ENCODE measurements at regions not wholly inside any gene's neighbourhood (a gene's known extent, or its start where the extent isn't known, plus 50 kb on each side); places are given as distances from the start of the nearest gene placed in this dataset.

DNA sequence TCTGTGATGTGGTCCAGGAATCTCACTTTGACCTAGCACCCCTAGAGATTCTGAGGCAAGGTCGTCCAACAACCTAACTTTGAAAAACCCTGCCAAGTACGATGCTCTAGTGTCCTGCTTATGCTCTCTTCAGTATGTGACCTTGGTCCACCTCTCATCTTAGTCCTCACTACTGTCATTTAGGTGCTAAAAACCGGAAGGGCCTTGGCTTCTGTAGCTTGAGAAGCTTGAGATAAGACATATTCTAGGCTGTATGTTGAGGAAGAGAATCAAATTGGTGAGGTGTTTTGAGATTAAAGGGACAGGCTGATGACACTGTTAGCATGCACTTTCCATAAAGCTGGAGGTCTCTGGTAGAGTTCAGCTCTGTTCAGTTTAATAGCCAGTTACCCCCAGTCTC is 57.0 kb upstream of the MTPN start:
- intact Hi-C loops (cut with DNase I; ENCODE audit: low total_unique reads), result no loop called here
- Histone ChIP-seq H3K27me3 (replicated peaks in 1 of 7) (no peaks in the 10 kb centered on the region), H3K9me3 (no peaks in the 10 kb centered on the region), H3K36me3 (no peaks in the 10 kb centered on the region), H3K27ac (peak overlapping the region in 5 of 8 donors; percentile 72 to 78 (median 74)), H3K4me1 (no peaks in the 10 kb centered on the region), H3K4me3 (no peak overlapping the region)
- TF ChIP-seq POLR2A (IDR thresholded peaks at IDR 0.05) (no peak), POLR2AphosphoS5 (IDR thresholded peaks at IDR 0.05) (no peak)
- TF ChIP-seq, protein P1, sequence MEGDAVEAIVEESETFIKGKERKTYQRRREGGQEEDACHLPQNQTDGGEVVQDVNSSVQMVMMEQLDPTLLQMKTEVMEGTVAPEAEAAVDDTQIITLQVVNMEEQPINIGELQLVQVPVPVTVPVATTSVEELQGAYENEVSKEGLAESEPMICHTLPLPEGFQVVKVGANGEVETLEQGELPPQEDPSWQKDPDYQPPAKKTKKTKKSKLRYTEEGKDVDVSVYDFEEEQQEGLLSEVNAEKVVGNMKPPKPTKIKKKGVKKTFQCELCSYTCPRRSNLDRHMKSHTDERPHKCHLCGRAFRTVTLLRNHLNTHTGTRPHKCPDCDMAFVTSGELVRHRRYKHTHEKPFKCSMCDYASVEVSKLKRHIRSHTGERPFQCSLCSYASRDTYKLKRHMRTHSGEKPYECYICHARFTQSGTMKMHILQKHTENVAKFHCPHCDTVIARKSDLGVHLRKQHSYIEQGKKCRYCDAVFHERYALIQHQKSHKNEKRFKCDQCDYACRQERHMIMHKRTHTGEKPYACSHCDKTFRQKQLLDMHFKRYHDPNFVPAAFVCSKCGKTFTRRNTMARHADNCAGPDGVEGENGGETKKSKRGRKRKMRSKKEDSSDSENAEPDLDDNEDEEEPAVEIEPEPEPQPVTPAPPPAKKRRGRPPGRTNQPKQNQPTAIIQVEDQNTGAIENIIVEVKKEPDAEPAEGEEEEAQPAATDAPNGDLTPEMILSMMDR (IDR thresholded peaks at IDR 0.05 in 8 of 11, conservative IDR thresholded peaks at IDR 0.05 in 3 of 11), result no peak
- DNase-seq, result no peak
- 63 to 82% (median 70%) methylated on average over 3 of the region's 3 CpGs for WGBS, 5 donors

DNA sequence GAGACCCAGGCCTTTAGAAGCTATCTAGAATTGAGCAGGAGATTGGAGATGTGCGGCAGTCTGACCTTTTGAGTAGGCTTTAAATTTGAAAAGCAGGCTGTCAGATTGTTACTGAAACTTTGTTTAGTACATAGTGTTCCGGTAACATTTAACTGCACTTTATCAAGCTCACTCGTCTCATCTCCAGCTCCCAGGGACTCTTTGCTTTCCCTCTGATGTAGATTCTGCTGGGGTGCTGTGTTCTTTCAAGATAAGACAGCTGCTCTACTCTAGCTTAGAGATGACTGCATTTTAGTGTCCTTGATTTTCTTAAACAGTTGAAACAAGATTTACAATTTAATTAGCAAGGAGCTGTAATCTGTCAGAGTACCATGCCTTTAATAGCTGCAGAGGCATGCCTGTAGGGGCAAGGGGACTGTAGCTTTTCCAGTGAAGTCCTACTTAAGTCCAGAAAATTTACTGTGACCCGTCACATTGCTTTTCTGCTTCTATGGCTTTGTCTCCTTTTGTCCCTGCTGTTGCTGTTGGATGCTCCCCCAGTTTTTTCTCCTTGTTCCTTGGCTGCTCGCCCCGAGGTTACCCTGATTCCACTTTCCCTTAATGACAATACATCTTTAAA is 56.4 kb upstream of the MTPN start:
- no peaks in the 10 kb centered on the region for H3K9me3 ChIP-seq
- WGBS, 5 donors, result 61 to 79% (median 67%) methylated on average over 6 of the region's 6 CpGs
- peak overlapping the region in 5 of 8 donors; percentile 72 to 78 (median 74) for H3K27ac ChIP-seq
- TF ChIP-seq POLR2AphosphoS5 (IDR thresholded peaks at IDR 0.05) (peak in 1 of 3 donors; percentile 9), POLR2A (IDR thresholded peaks at IDR 0.05) (no peak)
- H3K4me1 ChIP-seq, result no peaks in the 10 kb centered on the region
- H3K4me3 ChIP-seq, result no peak overlapping the region
- H3K27me3 ChIP-seq (replicated peaks in 1 of 7), result no peaks in the 10 kb centered on the region
- DNase-seq, result no peak
- intact Hi-C loops (cut with DNase I; ENCODE audit: low total_unique reads), result no loop called here
- no peaks in the 10 kb centered on the region for H3K36me3 ChIP-seq

DNA sequence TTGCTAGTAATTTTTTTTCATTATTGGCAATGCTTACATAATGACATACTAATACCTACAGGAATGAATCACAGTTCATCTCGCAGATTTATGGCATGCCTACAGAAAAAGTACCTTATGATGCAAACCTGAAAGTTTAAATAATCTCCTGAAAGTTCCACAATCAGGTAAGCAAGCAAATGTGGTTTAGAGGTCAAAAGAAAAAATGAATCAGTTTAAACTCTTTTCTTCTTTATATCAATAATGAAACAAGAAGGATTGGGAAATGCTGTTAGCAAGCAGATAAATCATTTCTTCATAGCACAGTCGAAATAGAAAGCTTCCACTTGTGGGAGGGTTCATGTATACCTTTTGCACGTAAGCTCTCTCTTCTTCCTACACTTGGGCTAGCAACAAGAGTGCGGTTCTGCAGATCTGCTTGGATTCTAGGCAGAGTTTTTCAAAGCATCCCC is 53.7 kb upstream of the MTPN start:
- intact Hi-C loops (cut with DNase I; ENCODE audit: low total_unique reads), result no loop called here
- Histone ChIP-seq H3K4me1 (no peaks in the 10 kb centered on the region), H3K27me3 (replicated peaks in 1 of 7) (no peaks in the 10 kb centered on the region), H3K36me3 (no peaks in the 10 kb centered on the region), H3K27ac (no peak overlapping the region), H3K9me3 (no peaks in the 10 kb centered on the region), H3K4me3 (no peak overlapping the region)
- WGBS, 5 donors, result 68 to 78% (median 71%) methylated on average over 4 of the region's 4 CpGs
- DNase-seq, result no peak
- TF ChIP-seq, protein P1 (IDR thresholded peaks at IDR 0.05 in 8 of 11, conservative IDR thresholded peaks at IDR 0.05 in 3 of 11), result no peak
- no peak for TF ChIP-seq POLR2AphosphoS5 (IDR thresholded peaks at IDR 0.05)
- TF ChIP-seq POLR2A (IDR thresholded peaks at IDR 0.05), result no peak

DNA sequence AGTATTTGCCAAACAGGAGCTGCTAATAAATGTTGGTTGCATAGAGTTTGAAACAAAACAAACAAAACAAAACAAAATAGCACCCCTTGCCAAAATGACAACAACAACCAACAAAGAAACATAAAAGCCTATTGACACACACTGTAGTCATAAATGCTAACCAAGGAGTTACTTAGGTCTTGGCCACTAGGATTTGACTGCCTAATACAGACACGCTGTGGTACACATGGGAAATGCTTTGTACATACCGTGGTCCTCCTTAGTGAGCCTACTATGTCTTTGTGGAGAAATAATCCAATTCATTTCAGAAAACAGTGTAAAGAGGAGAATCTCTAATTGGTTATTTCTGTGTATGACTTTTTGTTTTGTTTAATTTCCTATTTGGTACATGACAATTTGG is 53.2 kb upstream of the MTPN start:
- intact Hi-C loops (cut with DNase I; ENCODE audit: low total_unique reads), result no loop called here
- WGBS, 5 donors, result 78 to 92% (median 81%) methylated on average over 2 of the region's 2 CpGs

More for the DNA sequence above, 53.2 kb upstream of the MTPN start:
- Histone ChIP-seq H3K27me3 (replicated peaks in 1 of 7) (no peaks in the 10 kb centered on the region), H3K36me3 (no peaks in the 10 kb centered on the region), H3K9me3 (no peaks in the 10 kb centered on the region), H3K27ac (no peak overlapping the region), H3K4me3 (no peak overlapping the region), H3K4me1 (no peaks in the 10 kb centered on the region)
- DNase-seq, result no peak
- TF ChIP-seq, protein P1 (IDR thresholded peaks at IDR 0.05 in 8 of 11, conservative IDR thresholded peaks at IDR 0.05 in 3 of 11), result no peak
- TF ChIP-seq POLR2A (IDR thresholded peaks at IDR 0.05) (no peak), POLR2AphosphoS5 (IDR thresholded peaks at IDR 0.05) (no peak)
